GM20000 (cell line): ENCODE measurements at regions not wholly inside any gene's neighbourhood (a gene's known extent, or its start where the extent isn't known, plus 50 kb on each side); places are given as distances from the start of the nearest gene placed in this dataset.
"Not testable (repeated sequence)": the region's sequence is repeated elsewhere in the genome, so short reads cannot be mapped to it uniquely, and the experiment has no call there.

ENCODE experiments used
- DNase-seq: peaks from one replicate; pipeline ENCODE4 v3.0.0; 2012; ENCODE audit warnings: low spot score
- TF ChIP-seq, protein P1 (sequence below): IDR thresholded peaks from 2 replicates; pipeline ENCODE4 v1.5.1; 2012; ENCODE audit warnings: mild to moderate bottlenecking, control low read depth; ENCODE audit errors: extremely low read depth, missing control alignments

DNA sequence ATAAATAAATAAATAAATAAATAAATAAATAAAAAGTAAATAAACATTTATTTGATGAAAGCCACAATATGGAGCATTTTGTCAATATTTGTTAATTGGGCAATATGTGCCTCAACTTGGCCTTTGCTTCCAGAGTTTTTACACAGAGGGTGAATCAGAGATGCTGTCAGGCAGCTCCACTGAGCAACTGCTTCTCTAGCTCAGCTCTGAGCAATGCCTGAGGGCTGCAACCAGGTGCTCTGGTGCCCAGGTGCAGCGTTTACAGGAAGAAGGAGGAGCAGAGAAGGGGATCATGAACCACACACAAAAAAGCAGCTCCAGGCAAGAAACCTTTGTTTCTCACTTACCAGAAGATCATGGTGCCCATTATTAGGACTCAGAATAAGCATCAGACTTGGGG, 876.2 kb upstream of the AUTS2 start:
- TF ChIP-seq, protein P1, sequence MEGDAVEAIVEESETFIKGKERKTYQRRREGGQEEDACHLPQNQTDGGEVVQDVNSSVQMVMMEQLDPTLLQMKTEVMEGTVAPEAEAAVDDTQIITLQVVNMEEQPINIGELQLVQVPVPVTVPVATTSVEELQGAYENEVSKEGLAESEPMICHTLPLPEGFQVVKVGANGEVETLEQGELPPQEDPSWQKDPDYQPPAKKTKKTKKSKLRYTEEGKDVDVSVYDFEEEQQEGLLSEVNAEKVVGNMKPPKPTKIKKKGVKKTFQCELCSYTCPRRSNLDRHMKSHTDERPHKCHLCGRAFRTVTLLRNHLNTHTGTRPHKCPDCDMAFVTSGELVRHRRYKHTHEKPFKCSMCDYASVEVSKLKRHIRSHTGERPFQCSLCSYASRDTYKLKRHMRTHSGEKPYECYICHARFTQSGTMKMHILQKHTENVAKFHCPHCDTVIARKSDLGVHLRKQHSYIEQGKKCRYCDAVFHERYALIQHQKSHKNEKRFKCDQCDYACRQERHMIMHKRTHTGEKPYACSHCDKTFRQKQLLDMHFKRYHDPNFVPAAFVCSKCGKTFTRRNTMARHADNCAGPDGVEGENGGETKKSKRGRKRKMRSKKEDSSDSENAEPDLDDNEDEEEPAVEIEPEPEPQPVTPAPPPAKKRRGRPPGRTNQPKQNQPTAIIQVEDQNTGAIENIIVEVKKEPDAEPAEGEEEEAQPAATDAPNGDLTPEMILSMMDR = no peak
- DNase-seq = no peak

DNA sequence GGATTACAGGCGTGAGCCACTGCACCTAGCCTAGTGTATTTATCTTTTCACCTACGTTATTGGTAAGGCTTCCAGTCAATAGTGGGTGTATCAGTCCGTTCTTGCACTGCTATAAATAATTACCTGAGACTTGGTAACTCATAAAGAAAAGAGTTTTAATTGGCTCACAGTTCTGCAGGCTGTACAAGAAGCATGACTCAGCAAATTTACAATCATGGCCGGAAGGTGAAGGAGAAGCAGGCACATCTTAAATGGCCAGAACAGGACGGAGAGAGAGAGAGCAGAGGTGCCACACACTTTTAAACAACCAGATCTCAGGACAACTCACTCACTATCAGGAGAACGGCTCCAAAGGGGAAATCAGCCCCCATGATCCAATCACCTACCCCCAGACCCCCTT, 873.3 kb upstream of the AUTS2 start:
- TF ChIP-seq, protein P1 = no peak
- no peak for DNase-seq

DNA sequence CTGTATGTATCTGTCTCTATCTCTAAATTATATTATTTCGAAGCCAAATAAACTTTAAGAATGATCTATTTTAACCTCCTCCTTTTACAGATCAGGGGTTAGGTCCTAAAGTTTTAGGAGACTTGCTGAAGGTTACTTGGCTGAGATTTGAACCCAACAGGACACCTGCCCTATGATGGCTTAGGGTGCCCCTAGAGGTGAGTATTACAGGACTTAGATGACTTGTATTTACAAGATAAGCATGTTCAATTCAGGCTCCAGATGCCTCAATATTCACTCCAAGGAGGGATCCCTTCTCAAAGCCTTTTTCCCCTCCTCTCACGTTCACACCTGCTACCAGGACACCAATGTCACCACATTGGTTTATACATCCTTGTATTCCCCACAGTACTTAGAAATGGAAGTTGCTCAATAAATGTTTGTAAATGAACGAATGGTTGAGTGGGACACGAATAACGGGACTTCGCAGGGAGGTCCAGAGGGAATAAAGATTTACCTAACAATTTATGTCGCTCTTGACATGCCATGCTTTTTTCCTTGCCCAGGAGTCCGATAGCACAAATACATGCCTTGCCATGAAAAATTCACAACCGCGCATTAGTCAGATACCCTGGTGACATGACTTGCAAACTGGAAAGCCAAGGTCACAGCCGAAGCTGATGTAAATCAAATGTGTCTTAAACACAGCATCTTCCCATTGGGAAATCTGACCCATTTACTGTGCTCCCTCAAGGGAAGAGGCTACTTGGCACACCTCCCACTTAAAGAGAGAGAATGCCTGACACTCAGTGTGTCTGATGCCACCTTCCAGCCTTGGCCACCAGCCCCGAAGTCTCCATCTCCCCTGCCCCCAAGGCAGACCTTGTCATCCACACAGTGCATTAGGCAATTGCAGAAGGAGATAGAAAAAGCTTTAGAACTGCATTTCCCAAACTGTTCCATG, 872.2 kb upstream of the AUTS2 start:
- TF ChIP-seq, protein P1 = no peak
- no peak for DNase-seq

DNA sequence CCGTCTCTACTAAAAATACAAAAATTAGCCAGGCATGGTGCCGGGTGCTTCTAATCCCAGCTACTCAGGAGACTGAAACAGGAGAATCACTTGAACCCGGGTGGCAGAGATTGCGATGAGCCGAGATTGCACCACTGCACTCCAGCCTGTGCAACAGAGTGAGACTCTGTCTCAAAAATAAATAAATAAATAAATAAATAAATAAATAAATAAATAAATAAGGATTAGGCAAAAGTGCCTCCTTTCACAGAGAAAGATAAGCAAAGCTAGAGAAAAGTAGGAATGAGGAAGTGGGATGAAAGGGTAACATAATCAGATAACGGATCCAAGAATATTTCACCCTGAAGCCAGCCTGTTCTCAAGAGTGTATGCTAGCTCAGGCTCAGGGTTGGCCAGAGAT, 869.6 kb upstream of the AUTS2 start:
- not testable (repeated sequence) for DNase-seq

DNA sequence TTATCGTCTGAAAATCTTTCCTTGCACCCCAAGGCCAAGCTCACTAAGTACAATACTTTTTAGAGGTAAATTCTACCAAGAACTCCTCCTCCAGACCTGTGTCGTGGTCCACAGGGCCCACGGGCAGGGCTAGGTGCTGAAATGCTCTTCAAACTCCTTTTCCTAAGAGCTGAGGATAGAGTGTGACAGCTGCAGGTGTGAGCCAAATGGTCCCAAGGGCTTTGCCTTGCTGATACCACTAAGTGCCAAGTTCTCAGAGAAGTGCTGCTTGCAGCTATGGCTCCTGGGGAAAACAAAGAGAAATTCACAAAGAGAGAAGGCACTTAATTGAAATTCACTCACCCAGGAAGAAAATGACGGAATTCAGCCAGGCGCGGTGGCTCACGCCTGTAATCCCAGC, 868.9 kb upstream of the AUTS2 start:
- TF ChIP-seq, protein P1 = no peak
- no peak for DNase-seq

DNA sequence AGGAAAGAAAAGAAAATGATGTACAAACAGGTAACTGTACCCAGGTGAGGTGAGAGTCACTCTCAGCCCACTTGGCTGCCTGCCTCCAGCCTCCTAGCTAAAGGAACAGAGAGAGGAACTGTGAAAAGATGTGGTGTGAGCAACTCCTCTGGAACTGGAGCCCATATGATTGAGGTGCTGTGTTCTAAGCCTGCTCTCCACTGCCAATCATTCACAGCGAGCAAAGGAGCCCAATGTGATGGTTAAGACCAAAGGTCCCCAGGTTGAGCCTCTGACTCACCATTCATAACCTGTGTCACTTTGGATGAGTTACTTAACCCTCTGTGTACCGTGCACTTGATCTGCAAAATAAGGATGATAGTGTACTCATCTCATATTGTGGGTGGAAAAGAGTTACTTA, 868.1 kb upstream of the AUTS2 start:
- TF ChIP-seq, protein P1 = no peak
- no peak for DNase-seq

DNA sequence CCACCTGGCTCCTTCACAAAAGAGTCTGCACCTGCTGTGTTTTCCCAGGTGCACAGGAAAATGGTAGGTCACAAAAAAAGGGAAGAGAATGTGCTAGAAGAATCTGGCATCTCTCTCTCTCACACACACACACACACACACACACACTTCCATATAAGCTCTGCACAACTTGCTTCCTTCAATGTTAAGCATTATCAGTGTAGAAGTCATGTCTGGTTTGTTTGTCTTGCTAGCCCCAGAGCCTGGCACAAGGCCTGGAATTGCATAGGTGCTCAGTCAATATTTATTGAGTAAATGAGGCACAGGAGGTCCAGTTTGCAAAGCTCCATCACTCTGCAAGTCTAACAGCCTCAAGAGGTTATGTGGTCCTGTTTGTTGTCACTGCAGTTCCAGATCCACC, 867.3 kb upstream of the AUTS2 start:
- DNase-seq = no peak
- TF ChIP-seq, protein P1 = no peak
